Activated T-cell treated with anti-CD3 and anti-CD28 coated beads, Interleukin-2, amount 50 U/mL, for 4 hours (primary cell): ENCODE measurements at regions not wholly inside any gene's neighbourhood (a gene's known extent, or its start where the extent isn't known, plus 50 kb on each side); places are given as distances from the start of the nearest gene placed in this dataset.

ENCODE experiments used
- ATAC-seq, 2 donors: fragments of 200-7000 bp; cut with Tn5 transposase; one replicate each; pipeline ENCODE4 v1.10.0; 2021
- DNase-seq: peaks from one replicate; pipeline ENCODE4 v3.0.0-alpha.2; 2020
- H3K27me3 Mint-ChIP-seq: one replicate; pipeline ENCODE4 v1.8.0; 2021; ENCODE audit warnings: low read depth, mixed read lengths
- H3K36me3 Mint-ChIP-seq: one replicate; pipeline ENCODE4 v1.8.0; 2022; ENCODE audit warnings: mixed read lengths; ENCODE audit not compliant: insufficient read depth
- H3K4me1 Mint-ChIP-seq: one replicate; pipeline ENCODE4 v1.8.0; 2021; ENCODE audit warnings: low read depth, mixed read lengths
- H3K4me3 Mint-ChIP-seq: one replicate; pipeline ENCODE4 v1.8.0; 2021; ENCODE audit warnings: mild to moderate bottlenecking, moderate library complexity, mixed read lengths
- H3K9me3 Mint-ChIP-seq: one replicate; pipeline ENCODE4 v1.8.0; 2021; ENCODE audit warnings: mixed read lengths

GRCh38 chr1:79472067-79472656 is 465.6 kb upstream of the ADGRL4 start:
- Mint-ChIP-seq H3K36me3 (no peaks in the 10 kb centered on the region), H3K27me3 (no peaks in the 10 kb centered on the region), H3K4me3 (no peak overlapping the region), H3K4me1 (no peaks in the 10 kb centered on the region), H3K9me3 (no peaks in the 10 kb centered on the region)
- ATAC-seq (no peak), DNase-seq (no peak)

- H3K9me3 Mint-ChIP-seq, result peaks cover 4% of the 10 kb centered on the region
- H3K36me3 Mint-ChIP-seq, result no peaks in the 10 kb centered on the region
- no peaks in the 10 kb centered on the region for H3K27me3 Mint-ChIP-seq
- H3K4me3 Mint-ChIP-seq, result no peak overlapping the region
- H3K4me1 Mint-ChIP-seq, result no peaks in the 10 kb centered on the region
- no peak for ATAC-seq
- DNase-seq, result no peak
These were observed 462.6 kb upstream of the ADGRL4 start for GRCh38 chr1:79469139-79469538.

- no peak for ATAC-seq
- no peak for DNase-seq
- Mint-ChIP-seq H3K9me3 (peaks cover 4% of the 10 kb centered on the region), H3K4me1 (no peaks in the 10 kb centered on the region), H3K4me3 (no peak overlapping the region), H3K36me3 (no peaks in the 10 kb centered on the region), H3K27me3 (no peaks in the 10 kb centered on the region)
These were observed 454.4 kb upstream of the ADGRL4 start for GRCh38 chr1:79460773-79461436.

DNA sequence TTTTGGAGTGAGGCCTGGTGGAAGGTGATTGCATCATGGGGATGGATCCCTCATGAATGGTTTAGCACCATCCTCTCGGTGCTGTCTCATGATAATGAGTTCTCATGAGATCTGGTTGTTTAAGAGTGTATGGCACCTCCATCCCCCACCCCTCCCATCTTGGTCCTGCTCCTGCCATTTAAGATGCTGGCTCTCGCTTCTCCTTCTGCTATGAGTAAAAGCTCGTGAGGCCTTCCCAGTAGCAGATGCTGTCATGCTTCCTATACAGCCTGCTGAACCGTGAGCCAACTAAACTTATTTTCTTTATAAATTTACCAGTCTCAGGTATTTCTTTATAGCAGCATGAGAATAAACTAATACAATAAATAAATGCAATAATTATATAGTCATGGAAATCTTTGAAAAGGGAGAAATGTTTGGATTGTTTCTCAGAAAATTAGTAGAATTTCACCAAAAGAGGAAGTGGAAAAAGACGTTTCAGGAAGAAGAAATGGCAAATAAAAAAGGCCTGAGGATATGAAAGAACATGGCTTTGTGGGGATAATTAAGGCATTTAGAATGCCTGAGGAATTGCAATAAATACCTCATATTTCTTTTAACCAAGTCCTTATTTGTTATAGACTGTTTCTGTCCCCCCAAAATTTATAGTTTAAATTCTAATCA is 451.2 kb upstream of the ADGRL4 start:
- H3K36me3 Mint-ChIP-seq, result no peaks in the 10 kb centered on the region
- ATAC-seq (no peak), DNase-seq (no peak)
- no peaks in the 10 kb centered on the region for H3K4me1 Mint-ChIP-seq
- H3K4me3 Mint-ChIP-seq, result no peak overlapping the region
- H3K27me3 Mint-ChIP-seq, result no peaks in the 10 kb centered on the region
- no peaks in the 10 kb centered on the region for H3K9me3 Mint-ChIP-seq

GRCh38 chr1:79448426-79448825 is 441.9 kb upstream of the ADGRL4 start:
- Mint-ChIP-seq H3K4me3 (no peak overlapping the region), H3K9me3 (peaks cover 12% of the 10 kb centered on the region), H3K27me3 (no peaks in the 10 kb centered on the region), H3K36me3 (no peaks in the 10 kb centered on the region), H3K4me1 (no peaks in the 10 kb centered on the region)
- DNase-seq (no peak), ATAC-seq (no peak)

DNA sequence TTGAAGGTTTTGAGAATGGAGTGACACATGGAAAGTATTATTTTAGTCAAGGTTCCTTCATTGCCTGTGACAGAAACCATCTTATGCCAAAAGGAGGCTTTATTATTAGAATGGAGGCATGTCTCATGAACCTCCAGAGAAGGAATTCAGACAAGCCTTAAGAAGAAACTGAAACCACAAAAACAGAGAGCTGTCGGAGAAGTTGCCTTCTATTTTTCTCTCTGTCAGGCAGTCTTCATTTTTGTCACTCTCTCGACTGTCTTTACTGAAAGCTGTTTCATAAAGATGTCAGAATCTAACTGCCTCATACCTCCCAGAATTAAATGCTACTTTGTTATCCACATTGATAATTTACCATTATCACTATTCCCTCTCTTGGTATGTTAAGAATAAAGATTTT is 434.7 kb upstream of the ADGRL4 start:
- H3K9me3 Mint-ChIP-seq, result peaks cover 9% of the 10 kb centered on the region
- H3K36me3 Mint-ChIP-seq, result no peaks in the 10 kb centered on the region
- DNase-seq (no peak), ATAC-seq (no peak)
- H3K27me3 Mint-ChIP-seq, result no peaks in the 10 kb centered on the region
- no peak overlapping the region for H3K4me3 Mint-ChIP-seq
- no peaks in the 10 kb centered on the region for H3K4me1 Mint-ChIP-seq

DNA sequence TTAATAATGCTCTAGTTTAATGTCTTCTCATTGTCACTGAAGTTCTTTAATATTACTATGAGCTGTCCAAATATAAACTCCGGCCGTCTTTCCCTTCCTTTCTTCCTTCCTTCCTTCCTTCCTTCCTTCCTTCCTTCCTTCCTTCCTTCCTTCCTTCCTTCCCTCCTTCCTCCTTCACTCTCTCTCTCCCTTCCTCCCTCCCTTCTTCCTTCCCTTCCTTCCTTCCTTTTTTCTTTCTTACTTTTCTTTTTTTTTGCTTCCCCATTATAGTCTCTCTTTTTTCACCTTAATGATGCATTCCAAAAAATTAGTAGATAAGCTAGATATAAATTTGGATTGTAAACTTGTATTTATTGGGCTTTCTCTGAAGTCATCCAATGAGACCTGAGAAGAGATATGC is 431.0 kb upstream of the ADGRL4 start:
- no peak for ATAC-seq
- Mint-ChIP-seq H3K36me3 (no peaks in the 10 kb centered on the region), H3K4me3 (no peak overlapping the region), H3K9me3 (no peaks in the 10 kb centered on the region), H3K4me1 (no peaks in the 10 kb centered on the region), H3K27me3 (no peaks in the 10 kb centered on the region)
- DNase-seq, result no peak

- Mint-ChIP-seq H3K36me3 (no peaks in the 10 kb centered on the region), H3K4me3 (no peak overlapping the region), H3K4me1 (no peaks in the 10 kb centered on the region), H3K9me3 (no peaks in the 10 kb centered on the region), H3K27me3 (no peaks in the 10 kb centered on the region)
- ATAC-seq, result no peak
- no peak for DNase-seq
These were observed 424.8 kb upstream of the ADGRL4 start for GRCh38 chr1:79431340-79431739.

GRCh38 chr1:79430437-79430836 is 423.9 kb upstream of the ADGRL4 start:
- no peak overlapping the region for H3K4me3 Mint-ChIP-seq

DNA sequence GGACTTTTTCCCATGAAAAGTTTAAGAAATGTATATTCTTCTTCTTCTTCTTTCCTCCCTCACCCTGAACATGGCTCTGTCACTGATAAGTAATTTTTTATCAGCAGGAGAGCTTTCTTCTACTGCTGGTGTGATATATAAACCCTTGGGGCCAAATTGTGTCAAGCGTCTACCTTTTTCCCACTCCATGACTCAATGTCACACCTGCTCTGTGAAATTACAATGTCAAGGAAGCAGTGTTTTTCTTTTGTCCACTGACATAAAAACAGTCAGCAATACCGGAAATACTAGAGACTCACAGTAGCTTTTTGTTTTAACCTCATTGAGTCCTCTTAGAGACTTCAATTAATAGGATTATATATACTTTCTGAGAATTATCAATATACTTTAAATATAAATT is 416.2 kb upstream of the ADGRL4 start:
- H3K27me3 Mint-ChIP-seq, result no peaks in the 10 kb centered on the region
- H3K4me1 Mint-ChIP-seq, result no peaks in the 10 kb centered on the region
- ATAC-seq (no peak), DNase-seq (no peak)
- no peaks in the 10 kb centered on the region for H3K9me3 Mint-ChIP-seq
- H3K36me3 Mint-ChIP-seq, result no peaks in the 10 kb centered on the region
- H3K4me3 Mint-ChIP-seq, result no peak overlapping the region

More at GRCh38 chr1:79430437-79430836, 423.9 kb upstream of the ADGRL4 start:
- ATAC-seq (no peak), DNase-seq (no peak)
- H3K36me3 Mint-ChIP-seq, result no peaks in the 10 kb centered on the region
- no peaks in the 10 kb centered on the region for H3K27me3 Mint-ChIP-seq
- no peaks in the 10 kb centered on the region for H3K9me3 Mint-ChIP-seq
- no peaks in the 10 kb centered on the region for H3K4me1 Mint-ChIP-seq

DNA sequence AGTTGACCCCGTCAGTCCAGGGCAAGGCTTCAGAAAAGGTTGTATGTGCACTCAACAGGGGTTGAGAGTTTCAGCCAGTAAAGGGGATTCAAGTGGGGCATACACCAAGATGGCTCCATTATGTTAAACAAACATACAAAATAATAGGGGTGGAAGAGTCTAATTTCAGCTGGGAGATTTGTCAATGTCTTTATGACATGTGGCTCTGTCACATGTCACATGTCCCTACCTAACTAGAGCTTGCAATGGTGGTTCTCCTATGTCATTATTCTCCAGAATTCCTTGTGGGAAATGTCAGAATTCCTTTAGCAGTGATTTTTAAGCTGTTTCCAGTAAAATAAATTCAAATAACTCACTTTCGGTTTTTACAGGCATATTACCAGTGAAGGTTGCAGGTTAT is 392.0 kb upstream of the ADGRL4 start:
- no peaks in the 10 kb centered on the region for H3K36me3 Mint-ChIP-seq
- H3K4me3 Mint-ChIP-seq, result no peak overlapping the region
- ATAC-seq (no peak), DNase-seq (no peak)
- no peaks in the 10 kb centered on the region for H3K4me1 Mint-ChIP-seq
- no peaks in the 10 kb centered on the region for H3K9me3 Mint-ChIP-seq
- H3K27me3 Mint-ChIP-seq, result no peaks in the 10 kb centered on the region

GRCh38 chr1:79396901-79397300 is 390.4 kb upstream of the ADGRL4 start:
- Mint-ChIP-seq H3K36me3 (no peaks in the 10 kb centered on the region), H3K27me3 (no peaks in the 10 kb centered on the region), H3K9me3 (no peaks in the 10 kb centered on the region), H3K4me3 (no peak overlapping the region), H3K4me1 (no peaks in the 10 kb centered on the region)
- DNase-seq (no peak), ATAC-seq (no peak)

- Mint-ChIP-seq H3K9me3 (no peaks in the 10 kb centered on the region), H3K27me3 (no peaks in the 10 kb centered on the region), H3K36me3 (no peaks in the 10 kb centered on the region), H3K4me1 (no peaks in the 10 kb centered on the region), H3K4me3 (no peak overlapping the region)
- no peak for DNase-seq
- ATAC-seq, result no peak
These were observed 382.3 kb upstream of the ADGRL4 start for GRCh38 chr1:79388694-79389361.

DNA sequence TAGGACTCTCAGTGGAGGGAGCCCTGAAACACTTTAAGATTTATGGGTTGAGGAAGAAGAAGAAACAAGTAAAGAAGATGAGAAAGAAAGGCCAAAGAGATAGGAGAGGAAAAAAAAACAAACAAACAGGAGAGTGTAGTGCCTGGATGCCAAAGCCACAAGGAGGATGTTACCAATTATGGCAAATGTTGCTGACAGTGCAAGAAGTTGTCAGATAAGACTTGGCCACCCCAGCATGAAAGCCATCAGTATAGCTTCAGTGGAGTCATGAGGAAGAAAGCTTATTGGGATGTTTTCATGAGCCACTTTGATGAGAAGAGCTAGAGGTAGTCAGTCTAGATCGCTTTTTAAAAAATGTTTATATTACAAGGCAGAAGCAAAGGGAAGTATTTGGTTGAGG is 380.2 kb upstream of the ADGRL4 start:
- DNase-seq (no peak), ATAC-seq (no peak)
- Mint-ChIP-seq H3K4me3 (no peak overlapping the region), H3K27me3 (no peaks in the 10 kb centered on the region), H3K36me3 (no peaks in the 10 kb centered on the region), H3K4me1 (no peaks in the 10 kb centered on the region), H3K9me3 (peaks cover 3% of the 10 kb centered on the region)

- DNase-seq, result no peak
- ATAC-seq, result no peak
- H3K36me3 Mint-ChIP-seq, result no peaks in the 10 kb centered on the region
- H3K27me3 Mint-ChIP-seq, result no peaks in the 10 kb centered on the region
- no peak overlapping the region for H3K4me3 Mint-ChIP-seq
- H3K9me3 Mint-ChIP-seq, result peaks cover 6% of the 10 kb centered on the region
- H3K4me1 Mint-ChIP-seq, result no peaks in the 10 kb centered on the region
These were observed 373.5 kb upstream of the ADGRL4 start for GRCh38 chr1:79380078-79380477.
